ENCODE measurements at regions not wholly inside any gene's neighbourhood (a gene's known extent, or its start where the extent isn't known, plus 50 kb on each side); places are given as distances from the start of the nearest gene placed in this dataset.

GRCh38 chr10:131433568-131433967 lies 122.0 kb upstream of the TCERG1L start:
- TF ChIP-seq, protein P1, sequence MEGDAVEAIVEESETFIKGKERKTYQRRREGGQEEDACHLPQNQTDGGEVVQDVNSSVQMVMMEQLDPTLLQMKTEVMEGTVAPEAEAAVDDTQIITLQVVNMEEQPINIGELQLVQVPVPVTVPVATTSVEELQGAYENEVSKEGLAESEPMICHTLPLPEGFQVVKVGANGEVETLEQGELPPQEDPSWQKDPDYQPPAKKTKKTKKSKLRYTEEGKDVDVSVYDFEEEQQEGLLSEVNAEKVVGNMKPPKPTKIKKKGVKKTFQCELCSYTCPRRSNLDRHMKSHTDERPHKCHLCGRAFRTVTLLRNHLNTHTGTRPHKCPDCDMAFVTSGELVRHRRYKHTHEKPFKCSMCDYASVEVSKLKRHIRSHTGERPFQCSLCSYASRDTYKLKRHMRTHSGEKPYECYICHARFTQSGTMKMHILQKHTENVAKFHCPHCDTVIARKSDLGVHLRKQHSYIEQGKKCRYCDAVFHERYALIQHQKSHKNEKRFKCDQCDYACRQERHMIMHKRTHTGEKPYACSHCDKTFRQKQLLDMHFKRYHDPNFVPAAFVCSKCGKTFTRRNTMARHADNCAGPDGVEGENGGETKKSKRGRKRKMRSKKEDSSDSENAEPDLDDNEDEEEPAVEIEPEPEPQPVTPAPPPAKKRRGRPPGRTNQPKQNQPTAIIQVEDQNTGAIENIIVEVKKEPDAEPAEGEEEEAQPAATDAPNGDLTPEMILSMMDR (IDR thresholded peaks at IDR 0.05; ENCODE audit: poor library complexity), result no peak
- TF ChIP-seq EZH2phosphoT487 (IDR thresholded peaks at IDR 0.05; ENCODE audit: low read depth, severe bottlenecking, unreplicated experiment), result no peak
